Suppressor macrophage (primary cell): ENCODE measurements at regions not wholly inside any gene's neighbourhood (a gene's known extent, or its start where the extent isn't known, plus 50 kb on each side); places are given as distances from the start of the nearest gene placed in this dataset.
"Not testable (repeated sequence)": the region's sequence is repeated elsewhere in the genome, so short reads cannot be mapped to it uniquely, and the experiment has no call there.

ENCODE experiments used
- DNase-seq, 4 experiments: peaks; one replicate each; pipeline ENCODE4 v3.0.0-alpha.2; 2020 to 2022

DNA sequence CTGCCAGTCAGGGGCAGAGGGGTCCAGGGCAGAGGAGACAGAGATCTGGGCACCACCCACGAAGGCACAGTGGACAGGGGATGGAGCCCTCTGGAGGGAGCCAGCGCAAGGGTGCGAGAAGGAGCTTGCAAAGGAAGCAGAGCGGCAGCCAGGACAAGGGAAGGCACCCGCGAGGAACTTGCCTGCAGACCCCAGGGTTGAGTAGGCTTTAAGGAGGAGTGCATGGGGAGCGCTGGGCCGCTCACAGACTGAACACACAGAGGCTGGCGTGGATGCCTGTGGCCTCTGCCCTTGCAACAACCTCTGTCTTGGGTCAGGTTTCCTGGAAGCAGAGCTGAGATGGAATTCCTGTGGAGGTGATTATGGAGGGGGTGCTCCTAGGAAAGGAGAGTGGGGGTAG, 374.4 kb downstream of the CNTNAP3B start:
- DNase-seq: not testable (repeated sequence)

DNA sequence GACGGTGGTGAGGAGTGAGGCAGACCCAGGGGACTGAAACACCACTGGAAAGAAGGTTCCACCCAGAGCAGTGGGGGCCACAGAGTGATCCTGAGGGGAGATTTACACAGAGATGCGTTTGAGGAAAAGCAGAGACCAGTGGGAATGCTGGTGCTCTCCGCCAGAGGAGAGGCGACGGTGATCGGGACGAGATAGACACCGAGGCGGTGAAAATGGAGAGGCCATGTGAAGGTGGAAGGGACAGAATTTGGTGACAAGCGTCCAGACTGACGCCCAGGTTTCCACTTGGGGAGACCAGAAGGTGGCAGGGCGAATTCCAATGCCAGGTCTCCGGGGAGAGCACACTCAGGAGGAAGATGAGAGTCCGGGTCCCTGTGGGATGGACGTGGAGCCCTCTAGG, 374.8 kb downstream of the CNTNAP3B start:
- not testable (repeated sequence) for DNase-seq

DNA sequence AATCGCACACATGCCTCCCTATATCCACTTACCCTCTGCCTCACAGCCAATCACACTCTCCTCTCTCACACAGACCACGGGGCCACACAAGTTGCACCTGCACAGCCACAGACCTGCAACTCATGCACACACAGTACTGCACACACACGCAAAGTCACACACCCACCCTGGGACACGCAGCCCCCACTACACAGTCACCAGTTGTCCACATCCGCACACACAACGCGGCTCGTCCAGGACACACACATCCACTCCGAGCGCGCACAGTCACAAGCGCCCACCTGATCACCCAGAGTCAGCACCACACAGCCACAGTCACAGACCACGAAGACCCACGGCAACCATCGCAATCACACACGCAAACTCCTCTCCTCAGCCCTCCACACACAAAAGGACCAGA, 387.3 kb downstream of the CNTNAP3B start:
- not testable (repeated sequence) for DNase-seq

DNA sequence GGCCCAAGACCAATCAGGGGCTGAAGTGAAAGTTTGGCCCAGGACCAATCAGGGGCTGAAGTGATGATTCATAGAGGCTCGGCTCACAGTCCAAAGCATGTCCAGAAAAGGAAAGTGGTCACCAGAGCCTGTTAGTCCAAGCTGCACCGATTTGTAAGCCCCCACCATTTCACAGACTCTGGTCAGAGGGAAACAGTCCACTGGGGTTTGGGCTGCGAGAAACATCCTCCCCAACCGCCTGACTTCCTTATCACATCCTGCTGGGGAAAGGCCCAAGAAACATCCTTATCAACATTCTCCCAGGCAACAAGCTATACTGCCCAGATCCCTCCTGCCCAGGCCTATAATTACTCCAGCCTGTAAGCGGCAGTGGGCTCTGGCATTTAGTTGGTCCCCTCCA, 388.1 kb downstream of the CNTNAP3B start:
- not testable (repeated sequence) for DNase-seq

DNA sequence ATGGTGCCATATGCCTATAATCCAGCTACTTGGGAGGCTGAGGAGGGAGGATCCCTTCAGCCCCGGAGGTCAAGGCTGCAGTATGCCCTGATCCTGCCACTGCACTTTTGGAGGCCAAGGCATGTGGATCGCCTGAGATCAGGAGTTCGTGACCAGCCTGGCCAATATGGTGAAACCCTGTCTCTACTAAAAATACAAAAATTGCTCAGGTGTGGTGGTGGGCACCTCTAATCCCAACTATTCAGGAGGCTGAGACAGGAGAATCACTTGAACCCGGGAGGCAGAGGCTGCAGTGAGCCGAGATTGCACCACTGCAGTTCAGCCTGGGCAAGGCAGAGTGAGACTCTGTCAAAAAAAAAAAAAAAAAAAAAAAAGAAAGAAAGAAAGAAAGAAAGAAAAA, 390.5 kb downstream of the CNTNAP3B start:
- DNase-seq: not testable (repeated sequence)

DNA sequence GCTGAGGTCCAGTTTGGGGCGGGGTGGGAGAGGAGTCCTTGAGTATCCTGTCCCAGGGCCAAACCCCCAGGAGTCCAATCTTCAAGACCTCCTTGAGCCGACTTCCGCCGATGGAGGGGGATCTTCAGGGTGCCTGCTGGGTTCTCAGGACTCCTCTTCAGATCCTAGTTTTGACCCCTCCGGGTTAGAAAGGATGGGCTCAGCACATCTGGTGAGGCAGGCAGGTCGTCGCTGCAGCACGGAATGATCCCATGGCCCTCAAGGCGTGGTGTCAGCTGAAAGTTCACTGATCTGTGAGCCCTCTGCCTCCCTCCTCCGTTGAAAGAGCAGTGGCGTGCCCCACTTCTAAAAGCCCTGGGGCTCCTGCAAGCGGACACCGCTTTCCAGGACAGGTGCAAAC, 430.0 kb downstream of the CNTNAP3B start:
- not testable (repeated sequence) for DNase-seq

DNA sequence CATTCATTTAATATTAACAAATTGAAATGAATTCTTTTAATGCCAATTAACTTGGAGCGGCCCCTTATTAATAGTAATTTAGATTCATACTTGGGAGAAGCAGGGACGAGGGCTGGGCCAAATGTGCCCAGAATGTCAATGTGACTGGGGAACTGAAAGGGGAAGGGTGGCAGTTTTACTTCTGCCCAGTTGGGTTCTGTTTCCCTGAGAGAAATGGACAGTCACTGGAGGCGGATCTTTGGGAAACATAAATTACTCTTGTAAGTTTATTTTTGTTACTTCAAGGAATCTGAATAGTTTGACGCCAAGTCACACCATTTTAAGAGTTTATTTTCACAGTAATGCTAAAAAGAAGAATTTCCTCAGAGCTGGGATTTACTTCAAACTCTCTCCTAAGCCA, 432.1 kb downstream of the CNTNAP3B start:
- peak; percentile 8 to 62 (median 44) for DNase-seq

DNA sequence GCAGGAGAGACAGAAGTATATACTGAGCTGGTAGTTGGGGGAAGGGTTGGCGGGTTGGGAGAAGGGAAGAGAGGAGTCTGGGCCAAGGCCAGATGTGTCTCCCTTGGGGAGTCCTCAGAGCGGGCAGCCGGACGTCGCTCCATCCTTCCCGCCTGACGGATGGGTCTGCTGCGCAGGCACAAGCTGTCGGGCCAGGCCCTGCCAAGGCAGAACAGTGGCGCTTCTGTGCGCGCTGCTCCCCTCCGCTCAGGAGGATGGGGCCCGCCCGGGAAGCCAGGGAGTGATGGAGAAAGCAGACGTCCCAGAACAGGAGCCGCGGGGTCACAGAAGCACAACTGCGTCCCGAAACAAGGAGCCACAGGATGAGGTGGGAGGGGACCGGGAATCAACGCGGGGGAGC, 449.9 kb downstream of the CNTNAP3B start:
- DNase-seq: not testable (repeated sequence)

DNA sequence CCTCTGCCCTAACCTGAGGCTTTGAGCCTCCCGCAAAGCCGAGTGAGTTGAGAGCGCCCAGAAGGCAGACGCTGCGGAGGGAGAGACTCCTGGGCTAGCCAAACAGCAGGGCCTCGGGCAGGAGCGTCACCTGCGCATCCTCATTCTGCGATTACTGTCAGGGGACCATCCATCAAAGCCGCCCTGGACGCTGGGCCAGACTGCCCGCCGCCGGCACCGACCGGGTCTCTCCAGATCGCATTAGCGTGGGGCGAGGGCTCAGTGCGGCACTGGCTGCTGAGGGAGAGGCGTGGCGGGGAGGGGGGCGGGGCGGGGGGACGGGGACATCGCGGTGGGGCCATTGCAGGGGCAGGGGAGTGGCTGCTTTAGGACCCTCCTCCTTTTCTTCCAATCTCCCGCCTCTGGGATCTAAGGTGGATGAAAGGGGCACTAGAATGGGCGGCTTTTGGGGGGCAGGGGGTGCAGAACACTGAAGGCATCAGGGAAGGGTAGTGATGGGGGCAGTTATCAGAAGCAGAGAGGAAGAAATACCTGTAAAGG, 465.7 kb downstream of the CNTNAP3B start:
- DNase-seq: not testable (repeated sequence)

DNA sequence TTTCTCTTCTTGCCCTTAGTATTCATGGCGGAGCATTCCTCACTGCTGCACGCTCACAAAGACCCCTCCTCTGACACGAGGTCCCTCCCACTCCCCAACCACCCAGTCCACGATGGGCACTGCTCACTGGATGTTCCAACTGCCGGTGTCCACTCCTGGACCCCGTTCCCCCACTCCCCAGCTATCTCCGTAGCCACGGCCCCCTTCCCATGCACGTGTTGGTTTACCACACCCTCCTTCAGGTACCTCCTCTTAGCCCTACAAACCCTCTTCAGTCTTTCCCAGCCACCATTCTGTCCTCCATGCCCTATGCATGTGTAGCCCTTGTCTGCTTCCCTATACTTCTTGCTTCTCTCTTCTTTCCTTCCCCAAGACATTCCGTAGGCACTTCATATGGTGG, 469.6 kb upstream of the ZNG1F start:
- peak in 1 of 4 experiments; percentile 2 for DNase-seq

DNA sequence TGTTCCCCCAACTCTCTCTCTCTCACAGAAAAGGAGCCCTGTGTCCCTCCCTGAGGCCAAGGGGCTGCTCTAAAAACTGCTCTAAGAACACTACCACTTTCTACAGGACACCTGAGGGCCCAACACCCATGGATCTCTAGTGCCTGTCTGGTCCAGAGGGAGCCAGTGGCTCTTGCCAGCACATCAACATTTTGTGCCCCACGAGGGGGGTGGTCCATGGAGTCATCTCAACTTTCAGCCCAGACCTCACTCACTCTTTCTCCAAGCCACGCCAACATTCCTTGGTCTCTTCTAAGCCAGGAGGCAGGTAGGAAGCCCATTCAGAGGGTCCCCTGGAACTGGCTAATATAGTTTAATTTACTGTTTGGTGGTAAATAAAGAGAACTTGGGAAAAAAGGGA, 469.0 kb upstream of the ZNG1F start:
- not testable (repeated sequence) for DNase-seq

DNA sequence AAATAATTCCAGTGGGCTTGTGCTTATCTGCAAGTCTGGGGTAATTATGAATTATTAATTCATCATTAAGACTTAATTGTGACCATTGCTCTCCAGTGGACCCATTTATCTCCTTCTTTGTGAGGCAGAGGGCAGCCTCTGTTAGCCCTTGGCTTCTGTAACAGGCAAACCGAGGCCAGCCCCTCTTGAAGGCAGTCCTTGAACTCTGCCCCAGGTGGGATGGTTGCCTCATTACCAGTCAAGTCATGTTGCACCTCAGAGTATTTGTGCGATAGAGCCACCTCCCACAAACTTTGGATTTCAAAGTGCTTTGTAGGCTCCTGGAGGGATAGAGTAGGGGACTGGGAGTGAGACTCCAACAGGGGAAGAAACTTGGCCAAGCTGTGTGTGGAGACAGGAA, 468.0 kb upstream of the ZNG1F start:
- DNase-seq: not testable (repeated sequence)

DNA sequence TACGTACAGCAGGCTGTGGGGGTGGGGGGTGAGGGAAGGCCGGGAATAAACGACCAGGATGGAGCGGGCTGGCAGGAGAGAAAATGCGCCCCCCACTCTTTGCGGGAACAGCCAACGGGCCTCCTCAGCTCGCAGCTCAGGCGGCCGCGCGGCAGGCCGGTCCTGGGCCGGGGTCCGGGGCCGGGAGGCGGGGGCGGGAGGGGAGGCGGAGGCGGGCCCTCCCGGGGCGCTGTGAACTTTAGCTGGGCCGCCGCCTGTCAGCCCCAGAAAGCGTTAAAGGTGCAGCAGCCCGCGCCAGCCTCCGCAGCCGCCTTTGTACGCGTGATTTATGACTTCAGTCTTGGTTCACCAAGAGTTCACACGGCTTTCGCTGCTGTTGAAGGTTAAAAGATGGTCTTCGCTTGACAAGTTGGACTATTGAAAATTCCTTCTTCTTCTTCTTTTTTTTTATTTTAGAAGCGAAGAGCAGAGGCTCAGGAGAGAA, 466.0 kb upstream of the ZNG1F start:
- DNase-seq: peak in 1 of 4 experiments; percentile 2

DNA sequence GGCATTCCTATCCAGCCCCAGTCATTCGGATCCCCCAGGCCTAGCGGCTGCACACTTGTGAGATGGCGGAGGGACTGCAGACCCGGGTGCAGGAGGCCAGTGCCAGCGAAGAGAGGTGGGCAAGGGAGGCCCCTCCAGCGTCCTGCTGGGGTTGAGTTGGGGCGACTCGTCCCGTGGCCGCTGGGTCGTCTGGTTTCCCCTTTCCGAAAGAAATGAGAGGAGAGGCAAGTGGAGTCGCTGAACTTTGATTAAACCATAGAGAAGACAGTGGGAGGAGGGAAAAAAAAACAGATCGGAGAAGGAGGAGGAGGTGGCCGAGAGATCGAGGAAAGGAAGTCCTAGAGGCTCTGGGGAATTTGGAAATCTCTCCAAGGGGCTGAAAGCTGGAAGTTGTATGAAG, 465.2 kb upstream of the ZNG1F start:
- peak in 1 of 4 experiments; percentile 2 for DNase-seq

DNA sequence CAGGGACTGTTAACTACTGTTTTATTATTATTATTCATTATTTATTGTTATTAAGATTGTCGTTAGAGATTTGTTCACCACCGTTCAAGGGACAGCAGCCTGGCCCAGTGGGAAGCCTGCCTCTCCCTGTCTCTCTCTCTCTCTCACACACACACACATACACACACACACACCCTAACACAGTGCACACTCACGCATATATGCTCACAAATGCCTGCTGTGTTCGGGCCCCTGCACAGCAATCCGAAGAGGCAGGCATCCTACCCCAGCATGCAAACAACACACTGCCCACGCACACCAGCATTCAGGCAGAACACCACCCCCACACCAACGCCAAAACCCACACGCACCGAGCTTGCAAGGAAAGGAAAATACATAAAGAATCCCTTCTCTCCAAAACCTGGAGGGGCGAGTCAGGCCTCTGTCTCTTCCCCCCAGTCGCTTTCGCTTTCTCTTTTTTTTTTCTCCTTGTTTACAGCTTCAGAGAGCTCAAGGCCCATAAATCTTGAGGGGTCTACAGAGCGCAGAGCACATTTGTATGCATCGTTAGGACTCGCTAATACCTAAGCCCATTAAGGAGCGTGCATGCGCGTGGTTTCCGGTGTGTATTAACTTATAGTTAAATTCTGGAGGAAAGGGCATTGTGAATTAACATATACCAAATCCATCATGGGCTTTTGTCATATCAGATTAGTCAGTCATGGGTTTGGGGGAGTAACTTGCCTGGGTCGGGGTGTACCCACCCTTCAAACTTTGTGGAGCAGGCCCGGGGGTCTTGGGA, 464.6 kb upstream of the ZNG1F start:
- DNase-seq: peak in 1 of 4 experiments; percentile 2

DNA sequence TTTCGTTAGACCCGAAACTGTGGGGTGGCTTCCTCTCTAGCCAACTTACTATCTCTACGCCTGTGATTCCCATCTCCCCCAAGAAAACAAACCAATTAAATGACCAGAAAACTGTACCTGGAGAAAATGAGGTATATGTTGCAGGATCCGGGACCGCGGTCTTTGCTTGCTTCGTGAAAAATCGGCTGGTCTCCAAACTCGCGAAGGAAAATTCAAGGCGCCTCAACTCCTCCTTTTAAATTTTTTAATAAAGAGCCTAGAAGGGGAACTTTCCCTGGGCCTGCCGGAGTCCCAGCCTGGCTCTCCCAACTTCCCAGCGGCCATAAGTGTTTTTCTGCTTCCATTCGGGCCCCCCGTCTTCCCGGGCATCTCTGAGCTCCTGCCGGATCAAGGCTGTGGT, 463.7 kb upstream of the ZNG1F start:
- not testable (repeated sequence) for DNase-seq

DNA sequence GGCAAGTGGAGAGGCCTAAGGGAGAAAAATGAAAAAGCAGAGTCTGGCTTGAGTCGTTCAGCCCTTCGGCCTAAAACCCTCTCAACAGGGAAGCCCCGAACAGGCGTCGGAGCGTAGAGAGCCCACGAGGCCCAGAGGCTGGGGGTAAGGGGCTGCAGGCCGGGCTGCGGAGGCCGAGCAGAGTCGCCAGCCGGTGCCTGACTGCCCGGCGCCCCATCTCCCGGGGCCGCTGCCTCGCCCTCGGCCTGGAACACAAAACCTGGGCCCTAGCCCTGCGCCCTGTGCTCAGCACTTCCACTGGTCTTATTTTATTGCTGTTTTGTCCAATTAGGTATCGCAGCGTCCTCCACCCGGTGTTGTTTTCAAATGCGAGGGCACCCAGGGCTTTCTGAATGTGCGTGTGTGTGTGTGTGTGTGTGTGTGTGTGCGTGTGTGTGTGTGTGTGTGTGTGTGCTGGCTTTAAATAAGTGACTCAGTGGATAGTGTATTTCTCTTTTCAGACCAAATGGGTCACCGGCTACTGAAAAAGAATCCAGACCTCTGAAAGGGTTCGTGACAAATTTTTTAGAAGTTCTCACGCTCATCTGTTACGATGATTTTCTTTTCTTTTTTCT, 463.1 kb upstream of the ZNG1F start:
- not testable (repeated sequence) for DNase-seq

DNA sequence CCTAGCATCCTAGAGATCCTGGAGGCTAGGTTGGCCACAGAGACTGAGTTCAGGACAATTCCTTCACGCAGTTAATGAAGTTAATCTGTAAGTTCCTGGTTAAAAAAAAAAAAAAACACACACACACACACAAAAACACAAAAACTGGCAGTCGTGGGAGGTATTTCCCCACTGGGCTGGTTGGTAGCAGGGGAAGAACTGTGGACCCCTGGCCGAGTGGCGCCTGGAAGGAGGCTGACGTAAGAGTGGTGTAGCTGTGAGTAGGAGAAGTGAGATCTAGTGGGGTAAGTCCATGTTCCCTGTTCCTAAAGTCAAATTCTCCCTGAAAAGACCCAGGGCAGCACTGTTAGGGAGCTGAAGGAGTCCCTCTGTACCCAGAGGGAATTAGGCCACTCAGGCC, 461.0 kb upstream of the ZNG1F start:
- not testable (repeated sequence) for DNase-seq

DNA sequence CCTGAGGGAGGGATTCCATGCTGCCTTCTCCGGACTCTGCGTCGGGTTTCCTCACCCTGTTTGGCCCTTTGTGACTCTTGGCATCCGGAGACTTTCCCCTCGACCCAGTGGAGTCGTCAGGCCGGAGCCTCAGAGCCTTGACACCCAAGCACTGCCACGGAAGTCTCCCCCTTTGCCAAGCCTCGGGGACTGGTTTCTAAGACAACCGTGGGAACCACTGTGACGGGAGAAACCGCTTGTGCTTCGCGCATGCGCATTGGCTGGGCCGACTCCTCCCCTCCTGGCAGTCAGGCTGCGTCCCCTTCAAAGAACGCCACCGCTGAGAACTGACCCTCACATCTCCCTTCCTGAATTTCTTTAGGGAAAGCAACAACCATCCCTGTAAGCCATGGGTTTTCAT, 459.4 kb upstream of the ZNG1F start:
- peak in 1 of 4 experiments; percentile 2 for DNase-seq

DNA sequence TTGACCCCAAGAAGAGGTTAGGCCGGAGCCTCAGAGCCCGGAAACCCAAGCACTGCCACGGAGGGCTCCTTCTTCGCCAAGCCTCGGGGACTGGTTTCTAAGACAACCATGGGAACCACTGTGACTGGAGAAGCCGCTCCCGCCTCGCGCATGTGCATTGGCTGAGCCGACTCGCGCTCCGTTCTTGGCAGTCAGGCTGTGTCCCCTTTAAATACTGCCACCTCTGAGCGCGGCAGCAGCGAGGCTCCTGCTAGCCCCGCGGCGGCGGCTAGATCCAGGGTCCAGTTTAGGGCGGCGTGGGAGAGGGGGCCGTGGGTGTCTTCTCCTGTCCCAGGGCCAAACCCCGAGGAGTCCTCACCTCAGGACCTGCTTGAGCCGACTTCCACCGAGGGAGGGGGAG, 457.1 kb upstream of the ZNG1F start:
- DNase-seq: not testable (repeated sequence)

DNA sequence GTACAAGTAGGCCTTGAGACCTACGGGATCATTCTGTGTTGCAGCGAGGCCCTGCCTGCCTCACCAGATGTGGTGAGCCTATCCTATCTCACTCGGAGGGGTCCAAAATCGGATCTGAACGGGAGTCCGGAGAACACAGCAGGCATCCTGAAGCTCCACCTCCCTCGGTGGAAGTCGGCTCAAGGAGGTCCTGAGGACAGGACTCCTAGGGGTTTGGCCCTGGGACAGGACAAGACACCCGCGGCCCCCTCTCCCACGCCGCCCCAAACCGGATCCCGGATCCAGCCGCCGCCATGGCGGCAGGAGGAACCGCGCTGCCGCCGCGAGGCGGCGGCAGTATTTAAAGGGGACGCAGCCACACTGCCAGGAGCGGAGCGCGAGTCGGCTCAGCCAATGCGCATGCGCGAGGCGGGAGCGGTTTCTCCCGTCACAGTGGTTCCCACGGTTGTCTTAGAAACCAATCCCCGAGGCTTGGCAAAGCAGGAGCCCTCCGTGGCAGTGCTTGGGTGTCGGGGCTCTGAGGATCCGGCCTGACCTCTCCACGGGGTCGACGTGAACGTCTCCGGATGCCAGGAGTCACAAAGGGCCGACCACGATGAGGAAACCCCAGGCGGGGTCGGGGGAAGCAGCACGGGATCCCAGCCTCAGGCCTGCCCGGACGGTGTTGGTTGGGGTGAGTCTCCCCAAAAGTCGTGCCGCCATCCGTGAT, 454.6 kb upstream of the ZNG1F start:
- peak in 2 of 4 experiments; percentile 78 to 84 for DNase-seq

DNA sequence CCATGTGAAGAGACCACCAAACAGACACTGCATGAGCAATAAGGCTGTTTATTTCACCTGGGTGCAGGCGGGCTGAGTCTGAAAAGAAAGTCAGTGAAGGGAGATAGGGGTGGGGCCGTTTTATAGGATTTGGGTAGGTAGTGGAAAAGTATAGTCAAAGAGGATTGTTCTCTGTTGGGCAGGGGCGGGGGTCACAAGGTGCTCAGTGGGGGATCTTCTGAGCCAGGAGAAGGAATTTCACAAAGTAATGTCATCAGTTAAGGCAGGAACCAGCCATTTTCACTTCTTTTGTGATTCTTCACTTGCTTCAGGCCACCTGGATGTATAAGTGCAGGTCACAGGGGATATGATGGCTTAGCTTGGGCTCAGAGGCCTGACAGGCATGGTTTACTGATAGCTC, 444.6 kb upstream of the ZNG1F start:
- DNase-seq: not testable (repeated sequence)

DNA sequence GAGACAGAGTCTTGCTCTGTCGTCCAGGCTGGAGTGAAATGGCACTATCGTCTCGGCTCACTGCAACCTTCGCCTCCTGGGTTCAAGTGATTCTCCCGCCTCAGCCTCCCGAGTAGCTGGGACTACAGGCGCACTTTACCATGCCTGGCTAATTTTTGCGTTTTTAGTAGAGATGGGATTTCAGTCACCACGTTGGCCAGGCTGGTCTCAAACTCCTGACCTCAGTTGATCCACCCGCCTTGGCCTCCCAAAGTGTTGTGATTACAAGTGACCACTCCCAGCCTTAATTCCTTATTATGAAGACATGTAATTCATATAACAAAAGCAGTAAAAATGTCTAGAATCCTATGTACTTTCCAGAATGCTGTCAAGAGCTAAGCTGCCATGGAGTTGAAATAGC, 434.5 kb upstream of the ZNG1F start:
- not testable (repeated sequence) for DNase-seq
